ENCODE measurements at regions not wholly inside any gene's neighbourhood (a gene's known extent, or its start where the extent isn't known, plus 50 kb on each side); places are given as distances from the start of the nearest gene placed in this dataset.

- no peak for TF ChIP-seq ZNF75A (CRISPR knock-in tag; IDR thresholded peaks at IDR 0.05)
- no peak for TF ChIP-seq NFATC3 (IDR thresholded peaks at IDR 0.05)
- TF ChIP-seq ZNF655 (CRISPR knock-in tag; IDR thresholded peaks at IDR 0.05): no peak
- TF ChIP-seq EGR1 (conservative IDR thresholded peaks at IDR 0.05): no peak
- no peak for TF ChIP-seq SMAD1 (IDR thresholded peaks at IDR 0.05; ENCODE audit: low read depth, low read length, partially characterized antibody)
- no peak for TF ChIP-seq MXD1 (CRISPR knock-in tag; IDR thresholded peaks at IDR 0.05; ENCODE audit: borderline replicate concordance, poor library complexity, severe bottlenecking)
- no peak for TF ChIP-seq ZC3H4 (CRISPR knock-in tag; IDR thresholded peaks at IDR 0.05; ENCODE audit: borderline replicate concordance)
- no peak for TF ChIP-seq ZNF133 (CRISPR knock-in tag; IDR thresholded peaks at IDR 0.05)
- no peak for TF ChIP-seq TEAD2 (tag; IDR thresholded peaks at IDR 0.05)
- TF ChIP-seq TCF7L2 (IDR thresholded peaks at IDR 0.05; ENCODE audit: low read depth, low read length): no peak
- no peak for TF ChIP-seq FIP1L1 (IDR thresholded peaks at IDR 0.05; ENCODE audit: low read depth, low read length, poor library complexity, severe bottlenecking)
- TF ChIP-seq SAFB (IDR thresholded peaks at IDR 0.05; ENCODE audit: borderline replicate concordance, low read depth, low read length): no peak
- no peak for TF ChIP-seq ZNF584 (CRISPR knock-in tag; IDR thresholded peaks at IDR 0.05; ENCODE audit: low read depth)
- TF ChIP-seq HDAC2 (IDR thresholded peaks at IDR 0.05): peak; percentile 98
- no peak for TF ChIP-seq ZZZ3 (IDR thresholded peaks at IDR 0.05)
- no peak for TF ChIP-seq ZC3H11A (IDR thresholded peaks at IDR 0.05; ENCODE audit: low read depth, low read length)
- 0 out of 4 replicates have a peak, but pooled peaks of 1 of the 2 experiments have one; percentile 38 for TF ChIP-seq MAZ (CRISPR knock-in tag; conservative IDR thresholded peaks at IDR 0.05 in 1 of 2, IDR thresholded peaks at IDR 0.05 in 1 of 2)
- peak in 1 of 2 experiments; percentile 77 for TF ChIP-seq AFF1 (IDR thresholded peaks at IDR 0.05; ENCODE audit: low read depth in 1 of 2, partially characterized antibody in 2 of 2)
- no peak for TF ChIP-seq SMARCA5 (IDR thresholded peaks at IDR 0.05)
- TF ChIP-seq E2F3 (CRISPR knock-in tag; IDR thresholded peaks at IDR 0.05): no peak
- TF ChIP-seq HIVEP1 (CRISPR knock-in tag; IDR thresholded peaks at IDR 0.05): no peak
- peak; percentile 87 for TF ChIP-seq DPF2 (IDR thresholded peaks at IDR 0.05)
Observed at GRCh38 chr6:43836507-43837240, 66.7 kb downstream of the VEGFA start (continued).

All from K562 (cell line).